Hepatocyte (in vitro differentiated cells): ENCODE measurements at regions not wholly inside any gene's neighbourhood (a gene's known extent, or its start where the extent isn't known, plus 50 kb on each side); places are given as distances from the start of the nearest gene placed in this dataset.

Experiments
- EZH2 ChIP-seq: fragments of 200-600 bp; sonication (generic); IDR thresholded peaks from 2 replicates; pipeline ENCODE4 v1.6.1; 2016; ENCODE audit warnings: antibody characterized with exemption, mild to moderate bottlenecking, borderline replicate concordance
- EZH2phosphoT487 ChIP-seq: fragments of 200-600 bp; sonication (generic); IDR thresholded peaks from one replicate; pipeline ENCODE4 v1.6.1; 2018; ENCODE audit warnings: antibody characterized with exemption, mild to moderate bottlenecking, low read depth, moderate library complexity; ENCODE audit not compliant: unreplicated experiment, severe bottlenecking
- TF ChIP-seq, protein P1 (sequence below): fragments of 200-600 bp; sonication (generic); IDR thresholded peaks from 2 replicates; pipeline ENCODE4 v1.5.1; 2016; ENCODE audit warnings: antibody characterized with exemption, mild to moderate bottlenecking; ENCODE audit not compliant: poor library complexity

DNA sequence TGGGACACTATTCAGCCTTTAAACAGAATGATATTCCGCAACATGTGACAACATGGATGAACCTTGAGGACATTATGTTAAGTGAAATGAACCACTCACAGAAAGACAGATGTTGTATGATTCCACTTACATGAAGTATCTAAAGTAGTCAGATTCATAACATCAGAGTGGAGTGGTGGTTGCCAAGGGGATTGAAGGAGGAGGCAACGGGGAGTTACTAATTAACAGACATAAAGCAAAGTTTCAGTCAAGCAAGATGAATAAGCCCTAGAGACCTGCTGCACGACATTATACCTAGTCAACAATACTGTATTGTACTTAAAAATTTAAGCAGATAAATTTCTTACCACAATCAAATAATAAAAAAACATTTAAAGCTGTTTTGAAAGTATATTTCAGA, 105.0 kb upstream of the NR0B1 start:
- TF ChIP-seq, protein P1, sequence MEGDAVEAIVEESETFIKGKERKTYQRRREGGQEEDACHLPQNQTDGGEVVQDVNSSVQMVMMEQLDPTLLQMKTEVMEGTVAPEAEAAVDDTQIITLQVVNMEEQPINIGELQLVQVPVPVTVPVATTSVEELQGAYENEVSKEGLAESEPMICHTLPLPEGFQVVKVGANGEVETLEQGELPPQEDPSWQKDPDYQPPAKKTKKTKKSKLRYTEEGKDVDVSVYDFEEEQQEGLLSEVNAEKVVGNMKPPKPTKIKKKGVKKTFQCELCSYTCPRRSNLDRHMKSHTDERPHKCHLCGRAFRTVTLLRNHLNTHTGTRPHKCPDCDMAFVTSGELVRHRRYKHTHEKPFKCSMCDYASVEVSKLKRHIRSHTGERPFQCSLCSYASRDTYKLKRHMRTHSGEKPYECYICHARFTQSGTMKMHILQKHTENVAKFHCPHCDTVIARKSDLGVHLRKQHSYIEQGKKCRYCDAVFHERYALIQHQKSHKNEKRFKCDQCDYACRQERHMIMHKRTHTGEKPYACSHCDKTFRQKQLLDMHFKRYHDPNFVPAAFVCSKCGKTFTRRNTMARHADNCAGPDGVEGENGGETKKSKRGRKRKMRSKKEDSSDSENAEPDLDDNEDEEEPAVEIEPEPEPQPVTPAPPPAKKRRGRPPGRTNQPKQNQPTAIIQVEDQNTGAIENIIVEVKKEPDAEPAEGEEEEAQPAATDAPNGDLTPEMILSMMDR: no peak
- no peak for TF ChIP-seq EZH2phosphoT487
- TF ChIP-seq EZH2: no peak
